Neural cell (in vitro differentiated cells): ENCODE measurements at regions not wholly inside any gene's neighbourhood (a gene's known extent, or its start where the extent isn't known, plus 50 kb on each side); places are given as distances from the start of the nearest gene placed in this dataset.

Experiments
- H2AFZ ChIP-seq: fragments of 200-600, 300-800 bp; sonication (generic), shearing (Covaris generic); 2 replicates; pipeline ENCODE4 v1.6.0; 2014; ENCODE audit warnings: low read depth, mild to moderate bottlenecking, antibody characterized with exemption, low read length, moderate library complexity
- H3F3A ChIP-seq: fragments of 200-600 bp; shearing (Covaris generic); 2 replicates; pipeline ENCODE4 v1.6.1; 2016; ENCODE audit warnings: mild to moderate bottlenecking, moderate library complexity, mixed read lengths, antibody characterized with exemption, low read length; ENCODE audit not compliant: insufficient read depth, poor library complexity, severe bottlenecking
- H3K27ac ChIP-seq: fragments of 200-600, 300-800 bp; sonication (generic), shearing (Covaris generic); 2 replicates; pipeline ENCODE4 v1.5.1; 2014; ENCODE audit warnings: mild to moderate bottlenecking, low read length, moderate library complexity
- H3K27me3 ChIP-seq: fragments of 300-800, 200-600 bp; sonication (generic), shearing (Covaris generic); 2 replicates; pipeline ENCODE4 v1.6.0; 2014; ENCODE audit warnings: mild to moderate bottlenecking, low read depth, low read length, moderate library complexity; ENCODE audit not compliant: insufficient read depth
- H3K36me3 ChIP-seq: fragments of 300-800, 200-600 bp; sonication (generic), shearing (Covaris generic); 2 replicates; pipeline ENCODE4 v1.5.1; 2014; ENCODE audit warnings: mild to moderate bottlenecking, antibody characterized with exemption, low read length, moderate library complexity; ENCODE audit not compliant: insufficient read depth
- H3K4me2 ChIP-seq: fragments of 300-800, 200-600 bp; sonication (generic), shearing (Covaris generic); 2 replicates; pipeline ENCODE4 v1.6.0; 2014; ENCODE audit warnings: mild to moderate bottlenecking, low read length
- H3K4me3 ChIP-seq: fragments of 300-800, 200-600 bp; sonication (generic), shearing (Covaris generic); 2 replicates; pipeline ENCODE4 v1.5.1; 2014; ENCODE audit warnings: mild to moderate bottlenecking, low read length, moderate library complexity
- H3K79me2 ChIP-seq: fragments of 200-600 bp; shearing (Covaris generic); replicated peaks from 2 replicates; pipeline ENCODE4 v1.6.0; 2014; ENCODE audit warnings: mild to moderate bottlenecking, low read length, moderate library complexity; ENCODE audit not compliant: insufficient read depth
- H3K9ac ChIP-seq: fragments of 300-800, 200-600 bp; sonication (generic), shearing (Covaris generic); 2 replicates; pipeline ENCODE4 v1.6.1; 2016; ENCODE audit warnings: mild to moderate bottlenecking, low read length, mixed read lengths
- H3K9me2 ChIP-seq: fragments of 200-600 bp; shearing (Covaris generic); 2 replicates; pipeline ENCODE4 v1.6.1; 2016; ENCODE audit warnings: mild to moderate bottlenecking, low read length, mixed read lengths; ENCODE audit not compliant: insufficient read depth
- H3K9me3 ChIP-seq: fragments of 200-600, 300-800 bp; sonication (generic), shearing (Covaris generic); 2 replicates; pipeline ENCODE4 v1.6.1; 2016; ENCODE audit warnings: mild to moderate bottlenecking, mixed run types, low read length, moderate library complexity, mixed read lengths
- H4K20me1 ChIP-seq: fragments of 200-600 bp; shearing (Covaris generic); 2 replicates; pipeline ENCODE4 v1.6.1; 2016; ENCODE audit warnings: mild to moderate bottlenecking, mixed run types; ENCODE audit not compliant: insufficient read depth
- CTCF ChIP-seq: fragments of 450-650 bp; IDR thresholded peaks from 2 replicates; pipeline ENCODE4 v1.5.1; 2014; ENCODE audit warnings: antibody characterized with exemption, mild to moderate bottlenecking, moderate library complexity; ENCODE audit not compliant: poor library complexity, severe bottlenecking
- EP300 ChIP-seq: fragments of 450-650 bp; conservative IDR thresholded peaks from 2 replicates; pipeline ENCODE4 v1.6.1; 2014; ENCODE audit warnings: antibody characterized with exemption, mild to moderate bottlenecking, moderate library complexity; ENCODE audit not compliant: poor library complexity, severe bottlenecking
- EZH2 ChIP-seq: fragments of 200-600, 300-800 bp; shearing (Covaris generic), sonication (generic); IDR thresholded peaks from 2 replicates; pipeline ENCODE4 v1.6.1; 2014; ENCODE audit warnings: antibody characterized with exemption, low read length, borderline replicate concordance, mild to moderate bottlenecking; ENCODE audit not compliant: insufficient read depth, poor library complexity, severe bottlenecking
- MXI1 ChIP-seq: fragments of 450-650 bp; conservative IDR thresholded peaks from 2 replicates; pipeline ENCODE4 v1.6.1; 2014; ENCODE audit warnings: antibody characterized with exemption, mild to moderate bottlenecking; ENCODE audit not compliant: poor library complexity, severe bottlenecking
- POLR2AphosphoS5 ChIP-seq: IDR thresholded peaks from 2 replicates; pipeline ENCODE4 v1.6.1; 2012
- RAD21 ChIP-seq: fragments of 450-650 bp; conservative IDR thresholded peaks from 2 replicates; pipeline ENCODE4 v1.6.1; 2014; ENCODE audit warnings: antibody characterized with exemption, mild to moderate bottlenecking, moderate library complexity
- REST ChIP-seq: IDR thresholded peaks from 2 replicates; pipeline ENCODE4 v1.6.1; 2012; ENCODE audit warnings: borderline replicate concordance
- SMC3 ChIP-seq: fragments of 450-650 bp; conservative IDR thresholded peaks from 2 replicates; pipeline ENCODE4 v1.6.1; 2014; ENCODE audit warnings: antibody characterized with exemption, mild to moderate bottlenecking, moderate library complexity; ENCODE audit not compliant: poor library complexity
- TAF1 ChIP-seq: IDR thresholded peaks from 2 replicates; pipeline ENCODE4 v1.6.1; 2012; ENCODE audit warnings: low read depth

GRCh38 chr6:21844120-21844917 lies 250.8 kb downstream of the SOX4 start:
- H3F3A ChIP-seq, result peaks cover 5% of the 10 kb centered on the region
- H3K9me3 ChIP-seq, result no peaks in the 10 kb centered on the region
- H3K9ac ChIP-seq, result peak overlapping the region; percentile 39
- peak overlapping the region; percentile 74 for H3K27ac ChIP-seq
- H2AFZ ChIP-seq, result peak overlapping the region; percentile 36
- H3K9me2 ChIP-seq, result no peaks in the 10 kb centered on the region
- no peak for TF ChIP-seq EZH2
- no peak for TF ChIP-seq POLR2AphosphoS5
- no peak for TF ChIP-seq TAF1
- no peak for TF ChIP-seq RAD21
- no peak for TF ChIP-seq MXI1
- TF ChIP-seq REST, result no peak
- TF ChIP-seq EP300, result no peak
- no peak for TF ChIP-seq SMC3
- no peak for TF ChIP-seq CTCF
- H3K4me2 ChIP-seq, result no peak overlapping the region
- H3K36me3 ChIP-seq, result no peaks in the 10 kb centered on the region
- H3K27me3 ChIP-seq, result no peaks in the 10 kb centered on the region
- no peaks in the 10 kb centered on the region for H4K20me1 ChIP-seq
- no peak overlapping the region for H3K4me3 ChIP-seq
- H3K79me2 ChIP-seq, result peaks cover 4% of the 10 kb centered on the region

- Histone ChIP-seq H3K79me2 (peaks cover 4% of the 10 kb centered on the region), H3K36me3 (no peaks in the 10 kb centered on the region), H3K4me3 (peak overlapping the region; percentile 34), H3K27me3 (no peaks in the 10 kb centered on the region), H2AFZ (peak overlapping the region; percentile 36), H3K9ac (peak overlapping the region; percentile 39), H3K9me3 (no peaks in the 10 kb centered on the region), H3K27ac (peak overlapping the region; percentile 74), H3K9me2 (no peaks in the 10 kb centered on the region), H4K20me1 (no peaks in the 10 kb centered on the region), H3K4me2 (no peak overlapping the region), H3F3A (peaks cover 5% of the 10 kb centered on the region)
- TF ChIP-seq TAF1 (no peak), RAD21 (no peak), REST (no peak), EZH2 (no peak), SMC3 (no peak)
Measured at GRCh38 chr6:21845018-21845417, 251.5 kb downstream of the SOX4 start.
